OCI-LY3 (cell line): ENCODE measurements at regions not wholly inside any gene's neighbourhood (a gene's known extent, or its start where the extent isn't known, plus 50 kb on each side); places are given as distances from the start of the nearest gene placed in this dataset.

Source experiments
- CTCF ChIP-seq: fragments of 200-600, 300-600 bp; sonication (generic); IDR thresholded peaks from 2 replicates; pipeline ENCODE4 v1.5.1; 2014; ENCODE audit warnings: antibody characterized with exemption, low read length, low read depth
- EZH2phosphoT487 ChIP-seq: fragments of 200-600 bp; shearing (Covaris generic); IDR thresholded peaks from 2 replicates; pipeline ENCODE4 v1.6.1; 2018; ENCODE audit warnings: antibody characterized with exemption, mixed run types, low read depth

- TF ChIP-seq CTCF (no peak), EZH2phosphoT487 (no peak)
Measured at GRCh38 chr4:115973768-115974167, 860.3 kb upstream of the NDST4 start.
